ENCODE measurements at regions not wholly inside any gene's neighbourhood (a gene's known extent, or its start where the extent isn't known, plus 50 kb on each side); places are given as distances from the start of the nearest gene placed in this dataset.

DNA sequence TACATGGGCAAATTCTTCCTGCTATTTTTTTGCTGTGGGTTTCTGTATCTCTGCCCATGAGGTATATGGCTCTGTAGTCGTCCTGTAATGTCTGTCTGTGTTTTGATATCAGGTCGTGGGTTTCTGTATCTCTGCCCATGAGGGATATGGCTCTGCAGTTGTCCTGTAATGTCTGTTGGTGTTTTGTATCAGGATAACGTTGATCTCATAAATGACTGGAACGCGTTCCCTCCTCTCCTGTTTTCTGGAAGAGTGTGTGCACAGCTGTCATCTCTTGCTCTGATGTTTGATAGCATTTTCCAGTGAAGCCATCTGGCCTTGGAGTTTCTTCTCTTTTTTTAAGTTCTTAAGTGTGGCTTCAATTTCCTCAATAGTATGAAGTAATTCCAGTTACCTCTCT is 57.2 kb downstream of the SOX1 start:
- Histone ChIP-seq H3K4me2 (ENCODE audit: unreplicated experiment) (no peak overlapping the region), H2AFZ (no peak overlapping the region), H3K36me3 (ENCODE audit: low read depth) (no peaks in the 10 kb centered on the region), H3K9me2 (ENCODE audit: insufficient read depth) (no peaks in the 10 kb centered on the region), H3K27me3 (replicated peaks; ENCODE audit: insufficient read depth) (no peaks in the 10 kb centered on the region), H3F3A (ENCODE audit: insufficient read depth) (no peaks in the 10 kb centered on the region), H3K79me2 (ENCODE audit: insufficient read depth) (no peaks in the 10 kb centered on the region), H3K27ac (no peak overlapping the region), H3K9ac (no peak overlapping the region), H3K4me1 (ENCODE audit: insufficient read depth) (no peaks in the 10 kb centered on the region), H4K20me1 (ENCODE audit: insufficient read depth) (no peaks in the 10 kb centered on the region), H3K9me3 (ENCODE audit: low read depth) (peaks cover 4% of the 10 kb centered on the region), H3K4me3 (no peak overlapping the region)
- in situ Hi-C loops (cut with MboI) = no loop called here
- no peak for TF ChIP-seq EZH2phosphoT487 (IDR thresholded peaks at IDR 0.05; ENCODE audit: insufficient read depth, low read depth)
- TF ChIP-seq EZH2 (IDR thresholded peaks at IDR 0.05; ENCODE audit: insufficient read depth, poor library complexity, severe bottlenecking) = no peak
- WGBS, 2 experiments (ENCODE audit: low coverage in 1 of 2, low lambda C conversion rate in 2 of 2, missing lambda C conversion rate in 2 of 2) = 2 to 3% methylated on average over 5 of the region's 5 CpGs
- DNase-seq = no peak

DNA sequence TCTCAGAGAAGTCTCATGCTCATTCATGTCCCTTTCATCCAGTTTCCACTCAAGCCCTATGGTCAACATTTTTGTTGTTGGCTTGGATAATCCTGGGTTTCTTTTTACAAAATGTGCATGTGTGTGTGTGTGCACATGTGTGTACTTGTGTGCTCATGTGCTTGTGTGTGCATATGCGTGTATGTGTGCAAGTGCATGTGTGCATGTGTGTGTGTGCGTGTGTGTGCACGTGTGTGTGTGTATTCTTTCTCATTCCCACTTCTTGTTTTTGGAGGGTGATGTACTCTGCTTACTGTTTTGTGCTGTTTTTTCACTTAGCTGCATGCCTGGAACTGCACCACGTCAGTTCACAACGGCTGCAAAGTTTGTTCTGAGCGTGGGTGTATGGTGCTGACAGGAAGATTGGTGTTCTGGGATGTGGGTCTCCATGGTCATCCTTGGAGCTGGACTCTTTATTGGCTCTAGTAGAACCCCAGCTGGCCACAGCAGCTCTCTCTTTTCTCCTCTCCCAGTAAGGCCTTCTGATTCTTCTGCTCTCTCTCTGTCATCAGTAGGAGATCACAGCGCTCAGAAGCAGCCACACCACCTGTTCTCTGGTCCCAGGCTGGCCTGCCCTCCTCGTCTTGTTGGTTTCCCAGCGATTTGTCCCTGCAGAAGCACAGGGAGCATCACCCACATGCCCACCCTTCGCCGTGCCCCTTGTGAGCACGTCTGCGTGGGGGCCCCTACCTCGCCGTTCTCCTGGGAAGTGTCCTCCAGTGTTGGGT is 60.8 kb downstream of the SOX1 start:
- H3K4me2 ChIP-seq (ENCODE audit: unreplicated experiment) = no peak overlapping the region
- H3K79me2 ChIP-seq (ENCODE audit: insufficient read depth) = no peaks in the 10 kb centered on the region
- H3K4me3 ChIP-seq = no peak overlapping the region
- 27 to 28% methylated on average over 15 of the region's 15 CpGs for WGBS, 2 experiments (ENCODE audit: low coverage in 1 of 2, low lambda C conversion rate in 2 of 2, missing lambda C conversion rate in 2 of 2)
- peaks cover 4% of the 10 kb centered on the region for H3K9me3 ChIP-seq (ENCODE audit: low read depth)
- H3K9ac ChIP-seq = no peak overlapping the region
- no peaks in the 10 kb centered on the region for H3K9me2 ChIP-seq (ENCODE audit: insufficient read depth)
- no peaks in the 10 kb centered on the region for H3K4me1 ChIP-seq (ENCODE audit: insufficient read depth)
- H3K27ac ChIP-seq = no peak overlapping the region
- no peaks in the 10 kb centered on the region for H3F3A ChIP-seq (ENCODE audit: insufficient read depth)
- H3K36me3 ChIP-seq (ENCODE audit: low read depth) = no peaks in the 10 kb centered on the region
- no peak overlapping the region for H2AFZ ChIP-seq
- DNase-seq = no peak
- in situ Hi-C loops (cut with MboI) = no loop called here
- no peaks in the 10 kb centered on the region for H4K20me1 ChIP-seq (ENCODE audit: insufficient read depth)
- no peak for TF ChIP-seq EZH2phosphoT487 (IDR thresholded peaks at IDR 0.05; ENCODE audit: insufficient read depth, low read depth)
- no peak for TF ChIP-seq EZH2 (IDR thresholded peaks at IDR 0.05; ENCODE audit: insufficient read depth, poor library complexity, severe bottlenecking)
- no peaks in the 10 kb centered on the region for H3K27me3 ChIP-seq (replicated peaks; ENCODE audit: insufficient read depth)

DNA sequence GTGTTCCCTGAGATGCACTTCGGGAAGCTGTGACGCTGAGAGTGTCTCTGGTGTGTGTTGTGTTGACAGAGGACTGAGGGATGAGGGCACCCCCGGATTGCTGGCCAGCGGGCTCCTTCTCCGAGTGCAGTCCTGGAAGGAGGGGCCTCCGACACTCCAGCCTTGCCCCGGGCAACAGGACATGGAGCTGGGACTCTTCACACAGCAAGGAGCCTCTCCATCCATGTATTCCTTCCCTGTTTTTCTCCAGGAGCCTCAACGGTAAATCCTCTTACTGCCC is 61.3 kb downstream of the SOX1 start:
- no peak overlapping the region for H3K27ac ChIP-seq
- in situ Hi-C loops (cut with MboI) = no loop called here
- WGBS, 2 experiments (ENCODE audit: low coverage in 1 of 2, low lambda C conversion rate in 2 of 2, missing lambda C conversion rate in 2 of 2) = 28 to 31% methylated on average over 8 of the region's 8 CpGs
- no peak overlapping the region for H3K4me2 ChIP-seq (ENCODE audit: unreplicated experiment)
- H2AFZ ChIP-seq = no peak overlapping the region
- no peak for DNase-seq
- H3K27me3 ChIP-seq (replicated peaks; ENCODE audit: insufficient read depth) = no peaks in the 10 kb centered on the region
- H3F3A ChIP-seq (ENCODE audit: insufficient read depth) = no peaks in the 10 kb centered on the region
- no peaks in the 10 kb centered on the region for H3K79me2 ChIP-seq (ENCODE audit: insufficient read depth)
- H3K4me1 ChIP-seq (ENCODE audit: insufficient read depth) = no peaks in the 10 kb centered on the region
- no peaks in the 10 kb centered on the region for H3K9me2 ChIP-seq (ENCODE audit: insufficient read depth)
- H4K20me1 ChIP-seq (ENCODE audit: insufficient read depth) = no peaks in the 10 kb centered on the region
- no peak for TF ChIP-seq EZH2 (IDR thresholded peaks at IDR 0.05; ENCODE audit: insufficient read depth, poor library complexity, severe bottlenecking)
- TF ChIP-seq EZH2phosphoT487 (IDR thresholded peaks at IDR 0.05; ENCODE audit: insufficient read depth, low read depth) = no peak
- H3K9me3 ChIP-seq (ENCODE audit: low read depth) = peaks cover 4% of the 10 kb centered on the region
- no peak overlapping the region for H3K9ac ChIP-seq
- no peak overlapping the region for H3K4me3 ChIP-seq
- no peaks in the 10 kb centered on the region for H3K36me3 ChIP-seq (ENCODE audit: low read depth)

DNA sequence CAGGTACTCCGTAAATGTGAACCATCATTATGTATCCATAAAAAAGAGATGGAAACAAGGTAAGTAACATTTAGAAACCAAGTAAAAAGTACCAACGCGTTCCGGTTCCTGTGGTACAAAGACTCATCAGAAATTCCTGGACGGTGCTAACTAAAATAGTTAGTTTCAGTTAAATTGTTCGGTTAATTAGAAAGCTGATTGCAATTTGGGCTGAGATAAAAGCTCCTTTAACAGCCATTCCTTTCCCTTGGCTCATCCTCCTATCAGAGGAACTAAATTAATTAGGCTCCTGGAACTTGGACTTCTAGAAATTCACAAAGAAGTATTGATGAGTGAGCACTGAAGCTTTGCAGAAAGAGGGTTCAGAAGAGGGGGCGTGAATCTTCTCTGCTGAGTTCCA is 63.5 kb downstream of the SOX1 start:
- TF ChIP-seq EZH2phosphoT487 (IDR thresholded peaks at IDR 0.05; ENCODE audit: insufficient read depth, low read depth) = no peak
- no peak for TF ChIP-seq EZH2 (IDR thresholded peaks at IDR 0.05; ENCODE audit: insufficient read depth, poor library complexity, severe bottlenecking)
- no peaks in the 10 kb centered on the region for H3K9me3 ChIP-seq (ENCODE audit: low read depth)
- no peak overlapping the region for H3K27ac ChIP-seq
- H3K4me1 ChIP-seq (ENCODE audit: insufficient read depth) = no peaks in the 10 kb centered on the region
- H3K4me3 ChIP-seq = no peak overlapping the region
- no peak overlapping the region for H3K4me2 ChIP-seq (ENCODE audit: unreplicated experiment)
- in situ Hi-C loops (cut with MboI) = no loop called here
- H3K27me3 ChIP-seq (replicated peaks; ENCODE audit: insufficient read depth) = no peaks in the 10 kb centered on the region
- H2AFZ ChIP-seq = no peak overlapping the region
- H3K9me2 ChIP-seq (ENCODE audit: insufficient read depth) = no peaks in the 10 kb centered on the region
- no peaks in the 10 kb centered on the region for H3K79me2 ChIP-seq (ENCODE audit: insufficient read depth)
- WGBS, 2 experiments (ENCODE audit: low coverage in 1 of 2, low lambda C conversion rate in 2 of 2, missing lambda C conversion rate in 2 of 2) = 66 to 67% methylated on average over 7 of the region's 7 CpGs
- H3K9ac ChIP-seq = no peak overlapping the region
- no peaks in the 10 kb centered on the region for H3F3A ChIP-seq (ENCODE audit: insufficient read depth)
- no peaks in the 10 kb centered on the region for H4K20me1 ChIP-seq (ENCODE audit: insufficient read depth)
- no peaks in the 10 kb centered on the region for H3K36me3 ChIP-seq (ENCODE audit: low read depth)
- DNase-seq = no peak
